Neural cell (in vitro differentiated cells): ENCODE measurements at regions not wholly inside any gene's neighbourhood (a gene's known extent, or its start where the extent isn't known, plus 50 kb on each side); places are given as distances from the start of the nearest gene placed in this dataset.

Experiments
- H2AFZ ChIP-seq: fragments of 200-600, 300-800 bp; sonication (generic), shearing (Covaris generic); 2 replicates; pipeline ENCODE4 v1.6.0; 2014; ENCODE audit warnings: low read depth, mild to moderate bottlenecking, antibody characterized with exemption, low read length, moderate library complexity
- H3F3A ChIP-seq: fragments of 200-600 bp; shearing (Covaris generic); 2 replicates; pipeline ENCODE4 v1.6.1; 2016; ENCODE audit warnings: mild to moderate bottlenecking, moderate library complexity, mixed read lengths, antibody characterized with exemption, low read length; ENCODE audit not compliant: insufficient read depth, poor library complexity, severe bottlenecking
- H3K27ac ChIP-seq: fragments of 200-600, 300-800 bp; sonication (generic), shearing (Covaris generic); 2 replicates; pipeline ENCODE4 v1.5.1; 2014; ENCODE audit warnings: mild to moderate bottlenecking, low read length, moderate library complexity
- H3K27me3 ChIP-seq: fragments of 300-800, 200-600 bp; sonication (generic), shearing (Covaris generic); 2 replicates; pipeline ENCODE4 v1.6.0; 2014; ENCODE audit warnings: mild to moderate bottlenecking, low read depth, low read length, moderate library complexity; ENCODE audit not compliant: insufficient read depth
- H3K36me3 ChIP-seq: fragments of 300-800, 200-600 bp; sonication (generic), shearing (Covaris generic); 2 replicates; pipeline ENCODE4 v1.5.1; 2014; ENCODE audit warnings: mild to moderate bottlenecking, antibody characterized with exemption, low read length, moderate library complexity; ENCODE audit not compliant: insufficient read depth
- H3K4me2 ChIP-seq: fragments of 300-800, 200-600 bp; sonication (generic), shearing (Covaris generic); 2 replicates; pipeline ENCODE4 v1.6.0; 2014; ENCODE audit warnings: mild to moderate bottlenecking, low read length
- H3K4me3 ChIP-seq: fragments of 300-800, 200-600 bp; sonication (generic), shearing (Covaris generic); 2 replicates; pipeline ENCODE4 v1.5.1; 2014; ENCODE audit warnings: mild to moderate bottlenecking, low read length, moderate library complexity
- H3K79me2 ChIP-seq: fragments of 200-600 bp; shearing (Covaris generic); replicated peaks from 2 replicates; pipeline ENCODE4 v1.6.0; 2014; ENCODE audit warnings: mild to moderate bottlenecking, low read length, moderate library complexity; ENCODE audit not compliant: insufficient read depth
- H3K9ac ChIP-seq: fragments of 300-800, 200-600 bp; sonication (generic), shearing (Covaris generic); 2 replicates; pipeline ENCODE4 v1.6.1; 2016; ENCODE audit warnings: mild to moderate bottlenecking, low read length, mixed read lengths
- H3K9me2 ChIP-seq: fragments of 200-600 bp; shearing (Covaris generic); 2 replicates; pipeline ENCODE4 v1.6.1; 2016; ENCODE audit warnings: mild to moderate bottlenecking, low read length, mixed read lengths; ENCODE audit not compliant: insufficient read depth
- H3K9me3 ChIP-seq: fragments of 200-600, 300-800 bp; sonication (generic), shearing (Covaris generic); 2 replicates; pipeline ENCODE4 v1.6.1; 2016; ENCODE audit warnings: mild to moderate bottlenecking, mixed run types, low read length, moderate library complexity, mixed read lengths
- H4K20me1 ChIP-seq: fragments of 200-600 bp; shearing (Covaris generic); 2 replicates; pipeline ENCODE4 v1.6.1; 2016; ENCODE audit warnings: mild to moderate bottlenecking, mixed run types; ENCODE audit not compliant: insufficient read depth
- CTCF ChIP-seq: fragments of 450-650 bp; IDR thresholded peaks from 2 replicates; pipeline ENCODE4 v1.5.1; 2014; ENCODE audit warnings: antibody characterized with exemption, mild to moderate bottlenecking, moderate library complexity; ENCODE audit not compliant: poor library complexity, severe bottlenecking
- EP300 ChIP-seq: fragments of 450-650 bp; conservative IDR thresholded peaks from 2 replicates; pipeline ENCODE4 v1.6.1; 2014; ENCODE audit warnings: antibody characterized with exemption, mild to moderate bottlenecking, moderate library complexity; ENCODE audit not compliant: poor library complexity, severe bottlenecking
- EZH2 ChIP-seq: fragments of 200-600, 300-800 bp; shearing (Covaris generic), sonication (generic); IDR thresholded peaks from 2 replicates; pipeline ENCODE4 v1.6.1; 2014; ENCODE audit warnings: antibody characterized with exemption, low read length, borderline replicate concordance, mild to moderate bottlenecking; ENCODE audit not compliant: insufficient read depth, poor library complexity, severe bottlenecking
- POLR2AphosphoS5 ChIP-seq: IDR thresholded peaks from 2 replicates; pipeline ENCODE4 v1.6.1; 2012
- RAD21 ChIP-seq: fragments of 450-650 bp; conservative IDR thresholded peaks from 2 replicates; pipeline ENCODE4 v1.6.1; 2014; ENCODE audit warnings: antibody characterized with exemption, mild to moderate bottlenecking, moderate library complexity
- REST ChIP-seq: IDR thresholded peaks from 2 replicates; pipeline ENCODE4 v1.6.1; 2012; ENCODE audit warnings: borderline replicate concordance
- SMC3 ChIP-seq: fragments of 450-650 bp; conservative IDR thresholded peaks from 2 replicates; pipeline ENCODE4 v1.6.1; 2014; ENCODE audit warnings: antibody characterized with exemption, mild to moderate bottlenecking, moderate library complexity; ENCODE audit not compliant: poor library complexity
- TAF1 ChIP-seq: IDR thresholded peaks from 2 replicates; pipeline ENCODE4 v1.6.1; 2012; ENCODE audit warnings: low read depth
- small RNA-seq, 3 experiments: library from RNA; depleted of rRNA; stranded (forward); fragments of <200 nt; gene quantifications; one replicate each; pipeline ENCODE3, GENCODE V24; 2012

- Histone ChIP-seq H3K4me3 (no peak overlapping the region), H3K9me3 (peaks cover 7% of the 10 kb centered on the region), H4K20me1 (no peaks in the 10 kb centered on the region), H3K9ac (no peak overlapping the region), H3K27me3 (no peaks in the 10 kb centered on the region), H3F3A (no peaks in the 10 kb centered on the region), H3K27ac (no peak overlapping the region), H3K4me2 (no peak overlapping the region), H2AFZ (no peak overlapping the region), H3K9me2 (no peaks in the 10 kb centered on the region), H3K79me2 (no peaks in the 10 kb centered on the region), H3K36me3 (no peaks in the 10 kb centered on the region)
- TF ChIP-seq REST (no peak), EZH2 (no peak), SMC3 (no peak), POLR2AphosphoS5 (no peak), EP300 (no peak), RAD21 (no peak), TAF1 (no peak), CTCF (no peak)
Measured at GRCh38 chr3:163126115-163126514, 1629.5 kb downstream of the OTOL1 start.

Small RNA genes in the stretch of these regions (small RNA-seq; reads per million reads assigned to genes)
- gene MIR1263 (0 reads per million in 3 experiments), gene RNU7-82P (0 reads per million in 3 experiments)
